Fibroblast of lung (primary cell): ENCODE measurements at regions not wholly inside any gene's neighbourhood (a gene's known extent, or its start where the extent isn't known, plus 50 kb on each side); places are given as distances from the start of the nearest gene placed in this dataset.

Source experiments
- DNase-seq, 2 donors: peaks; one replicate each; pipeline versions ENCODE4 v3.0.0 to v3.0.0-alpha.2; 2010; ENCODE audit warnings: low read depth in 2 of 2
- H2AFZ ChIP-seq: 2 replicates; pipeline ENCODE4 v1.5.1; 2012; ENCODE audit warnings: low read length, control low read depth, inconsistent platforms
- H3K27ac ChIP-seq: 2 replicates; pipeline ENCODE4 v1.5.1; 2011; ENCODE audit warnings: low read length, control low read depth; ENCODE audit not compliant: insufficient read depth
- H3K27me3 ChIP-seq: 2 replicates; pipeline ENCODE4 v1.5.1; 2011; ENCODE audit warnings: mild to moderate bottlenecking, low read length; ENCODE audit not compliant: control insufficient read depth, insufficient read depth
- H3K36me3 ChIP-seq: 2 replicates; pipeline ENCODE4 v1.5.1; 2011; ENCODE audit warnings: low read length; ENCODE audit not compliant: control insufficient read depth, insufficient read depth
- H3K4me1 ChIP-seq: 2 replicates; pipeline ENCODE4 v1.5.1; 2011; ENCODE audit warnings: low read length; ENCODE audit not compliant: control insufficient read depth, insufficient read depth; ENCODE audit errors: extremely low read depth
- H3K4me2 ChIP-seq: 2 replicates; pipeline ENCODE4 v1.5.1; 2011; ENCODE audit warnings: low read length, control low read depth; ENCODE audit not compliant: insufficient read depth; ENCODE audit errors: extremely low read depth
- H3K4me3 ChIP-seq, 4 experiments: fragments of 200-600 bp in 1 of 4; sonication (generic) in 1 of 4; replicated peaks in 1 of 4; 2 replicates each; pipeline ENCODE4 v1.5.1; 2011 to 2016; ENCODE audit warnings: low read length in 4 of 4, low read depth in 3 of 4, mild to moderate bottlenecking in 3 of 4, control low read depth in 2 of 4, inconsistent platforms in 1 of 4, mixed read lengths in 1 of 4; ENCODE audit not compliant: insufficient read depth in 1 of 4; ENCODE audit errors: control extremely low read depth in 1 of 4
- H3K79me2 ChIP-seq: 2 replicates; pipeline ENCODE4 v1.5.1; 2012; ENCODE audit warnings: mild to moderate bottlenecking, low read length, inconsistent platforms; ENCODE audit not compliant: control insufficient read depth, insufficient read depth
- H3K9ac ChIP-seq: 2 replicates; pipeline ENCODE4 v1.5.1; 2011; ENCODE audit warnings: mild to moderate bottlenecking, low read length, control low read depth; ENCODE audit not compliant: insufficient read depth
- H3K9me3 ChIP-seq: 2 replicates; pipeline ENCODE4 v1.5.1; 2012; ENCODE audit warnings: low read depth, low read length; ENCODE audit not compliant: control insufficient read depth, insufficient read depth
- H4K20me1 ChIP-seq: 2 replicates; pipeline ENCODE4 v1.5.1; 2011; ENCODE audit warnings: low read length; ENCODE audit not compliant: control insufficient read depth, insufficient read depth; ENCODE audit errors: extremely low read depth
- EZH2 ChIP-seq: IDR thresholded peaks from 2 replicates; pipeline ENCODE4 v1.5.1; 2012; ENCODE audit warnings: low read length, control low read depth, mild to moderate bottlenecking; ENCODE audit errors: missing control alignments
- TF ChIP-seq, protein P1 (sequence below), 2 donors: IDR thresholded peaks in 1 of 2; conservative IDR thresholded peaks in 1 of 2; 1 replicate in 1 of 2; 2 replicates in 1 of 2; pipeline ENCODE4 v1.5.1; 2011 to 2012; ENCODE audit warnings: low read length in 2 of 2, control low read depth in 1 of 2, inconsistent platforms in 1 of 2, low read depth in 1 of 2, mild to moderate bottlenecking in 1 of 2

DNA sequence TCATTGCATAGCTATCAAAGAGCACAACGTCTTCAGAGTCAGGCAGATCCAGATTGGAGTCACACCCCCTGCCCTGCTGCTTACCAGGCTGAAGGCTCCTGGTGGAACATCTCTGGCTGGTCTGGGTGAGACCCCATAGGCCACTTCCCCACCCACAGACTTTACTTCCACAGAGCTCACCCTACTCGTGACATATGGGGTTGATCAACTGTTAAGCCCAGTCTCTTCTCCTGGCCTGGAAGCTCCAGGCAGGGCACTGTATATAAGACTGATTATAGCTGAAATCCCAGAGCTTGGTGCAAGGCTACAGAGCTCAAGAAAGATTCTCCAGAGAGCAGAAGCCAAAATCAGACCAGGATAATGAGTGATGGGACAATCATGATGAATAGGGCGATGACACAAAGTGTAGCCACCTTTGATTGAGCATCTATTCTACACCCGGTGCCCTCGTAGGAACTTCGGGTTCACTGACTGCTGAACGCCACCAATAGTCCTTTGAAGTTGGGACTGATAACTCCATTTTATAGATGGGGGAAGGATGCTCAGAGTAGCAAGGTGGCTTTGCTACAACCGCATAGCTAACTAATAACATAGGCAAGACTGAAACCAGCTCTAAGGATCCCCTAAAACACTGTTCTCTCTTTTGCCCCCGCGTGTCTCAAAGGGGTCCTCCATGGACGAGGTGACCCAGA, 287.8 kb downstream of the BCL11B start:
- no peak for DNase-seq
- H3K4me2 ChIP-seq, result no peak overlapping the region
- H3K4me3 ChIP-seq, result no peak overlapping the region
- no peaks in the 10 kb centered on the region for H3K36me3 ChIP-seq
- H3K27me3 ChIP-seq, result no peaks in the 10 kb centered on the region
- no peaks in the 10 kb centered on the region for H3K79me2 ChIP-seq
- H2AFZ ChIP-seq, result no peak overlapping the region
- TF ChIP-seq EZH2, result no peak
- TF ChIP-seq, protein P1, sequence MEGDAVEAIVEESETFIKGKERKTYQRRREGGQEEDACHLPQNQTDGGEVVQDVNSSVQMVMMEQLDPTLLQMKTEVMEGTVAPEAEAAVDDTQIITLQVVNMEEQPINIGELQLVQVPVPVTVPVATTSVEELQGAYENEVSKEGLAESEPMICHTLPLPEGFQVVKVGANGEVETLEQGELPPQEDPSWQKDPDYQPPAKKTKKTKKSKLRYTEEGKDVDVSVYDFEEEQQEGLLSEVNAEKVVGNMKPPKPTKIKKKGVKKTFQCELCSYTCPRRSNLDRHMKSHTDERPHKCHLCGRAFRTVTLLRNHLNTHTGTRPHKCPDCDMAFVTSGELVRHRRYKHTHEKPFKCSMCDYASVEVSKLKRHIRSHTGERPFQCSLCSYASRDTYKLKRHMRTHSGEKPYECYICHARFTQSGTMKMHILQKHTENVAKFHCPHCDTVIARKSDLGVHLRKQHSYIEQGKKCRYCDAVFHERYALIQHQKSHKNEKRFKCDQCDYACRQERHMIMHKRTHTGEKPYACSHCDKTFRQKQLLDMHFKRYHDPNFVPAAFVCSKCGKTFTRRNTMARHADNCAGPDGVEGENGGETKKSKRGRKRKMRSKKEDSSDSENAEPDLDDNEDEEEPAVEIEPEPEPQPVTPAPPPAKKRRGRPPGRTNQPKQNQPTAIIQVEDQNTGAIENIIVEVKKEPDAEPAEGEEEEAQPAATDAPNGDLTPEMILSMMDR (conservative IDR thresholded peaks at IDR 0.05 in 1 of 2, IDR thresholded peaks at IDR 0.05 in 1 of 2; ENCODE audit: low read depth in 1 of 2, low read length in 2 of 2), result no peak
- H3K27ac ChIP-seq, result no peak overlapping the region
- no peaks in the 10 kb centered on the region for H3K4me1 ChIP-seq
- no peaks in the 10 kb centered on the region for H4K20me1 ChIP-seq
- no peak overlapping the region for H3K9ac ChIP-seq
- H3K9me3 ChIP-seq, result no peaks in the 10 kb centered on the region

DNA sequence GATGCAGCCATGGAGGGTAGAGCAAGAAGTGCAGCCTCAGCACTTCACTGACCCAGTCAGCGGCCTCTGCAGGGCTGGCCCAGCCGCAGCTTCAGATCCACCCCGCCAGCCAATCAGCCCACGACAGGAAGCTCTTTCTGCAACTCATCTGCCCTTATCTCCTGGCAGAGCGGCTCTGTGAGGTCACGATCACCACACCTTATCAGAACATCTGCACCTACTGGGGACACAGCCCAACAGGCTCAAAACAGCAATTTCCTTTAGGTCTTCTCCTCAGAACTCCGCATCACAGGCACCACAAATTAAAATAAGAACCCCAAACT, 287.3 kb downstream of the BCL11B start:
- Histone ChIP-seq H3K4me2 (no peak overlapping the region), H3K27me3 (no peaks in the 10 kb centered on the region), H3K79me2 (no peaks in the 10 kb centered on the region), H3K27ac (no peak overlapping the region), H3K36me3 (no peaks in the 10 kb centered on the region), H3K9me3 (no peaks in the 10 kb centered on the region), H3K4me3 (no peak overlapping the region), H3K4me1 (no peaks in the 10 kb centered on the region), H4K20me1 (no peaks in the 10 kb centered on the region), H2AFZ (no peak overlapping the region), H3K9ac (no peak overlapping the region)
- TF ChIP-seq, protein P1 (conservative IDR thresholded peaks at IDR 0.05 in 1 of 2, IDR thresholded peaks at IDR 0.05 in 1 of 2; ENCODE audit: low read depth in 1 of 2, low read length in 2 of 2), result no peak
- no peak for DNase-seq

DNA sequence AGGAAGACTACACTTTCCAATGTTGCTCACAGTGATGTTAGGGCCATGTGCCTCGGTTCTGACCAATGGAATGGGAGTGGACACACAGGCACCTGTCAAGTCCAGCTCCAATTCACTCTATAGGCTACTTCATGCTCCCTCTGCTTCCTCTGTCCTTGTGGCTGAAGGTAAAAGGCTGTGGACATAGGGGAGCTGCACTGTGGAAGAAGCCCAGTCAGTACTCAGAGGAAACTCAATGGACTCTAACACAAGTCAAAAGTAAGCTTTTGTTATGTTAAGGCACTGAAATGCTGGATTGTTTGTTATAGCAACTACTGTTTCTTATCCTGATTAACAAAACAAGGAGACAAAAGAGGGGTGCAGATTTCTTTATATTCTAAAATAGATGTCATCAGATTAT, 278.2 kb downstream of the BCL11B start:
- Histone ChIP-seq H3K9ac (no peak overlapping the region), H3K4me1 (no peaks in the 10 kb centered on the region), H2AFZ (no peak overlapping the region), H3K36me3 (no peaks in the 10 kb centered on the region), H3K79me2 (no peaks in the 10 kb centered on the region), H3K4me2 (no peak overlapping the region), H3K27ac (no peak overlapping the region), H3K4me3 (no peak overlapping the region), H4K20me1 (no peaks in the 10 kb centered on the region), H3K27me3 (no peaks in the 10 kb centered on the region), H3K9me3 (no peaks in the 10 kb centered on the region)
- DNase-seq, result no peak
- no peak for TF ChIP-seq EZH2
- TF ChIP-seq, protein P1 (conservative IDR thresholded peaks at IDR 0.05 in 1 of 2, IDR thresholded peaks at IDR 0.05 in 1 of 2; ENCODE audit: low read depth in 1 of 2, low read length in 2 of 2), result no peak
